ENCODE measurements at regions not wholly inside any gene's neighbourhood (a gene's known extent, or its start where the extent isn't known, plus 50 kb on each side); places are given as distances from the start of the nearest gene placed in this dataset.
"Not testable (repeated sequence)": the region's sequence is repeated elsewhere in the genome, so short reads cannot be mapped to it uniquely, and the experiment has no call there.

DNA sequence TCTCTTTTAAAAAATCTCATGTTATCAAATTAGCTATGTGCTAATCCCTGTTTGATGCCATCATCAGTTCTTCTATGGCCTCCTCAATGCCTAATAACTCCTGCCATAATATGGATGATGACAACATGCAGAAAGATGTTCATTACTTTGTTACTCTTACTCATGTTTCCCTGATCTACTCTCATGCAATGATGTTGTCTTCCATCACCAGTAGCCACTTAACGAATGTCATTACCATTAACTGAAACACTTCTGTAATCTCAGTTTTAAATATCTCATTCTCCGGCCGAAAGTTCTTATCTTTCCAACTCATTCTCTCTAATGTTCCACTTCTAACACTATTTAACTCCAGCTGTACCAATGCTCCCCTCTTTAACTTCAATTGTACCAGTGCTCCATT lies 1187.7 kb downstream of the OTOL1 start:
- DNase-seq: no peak

DNA sequence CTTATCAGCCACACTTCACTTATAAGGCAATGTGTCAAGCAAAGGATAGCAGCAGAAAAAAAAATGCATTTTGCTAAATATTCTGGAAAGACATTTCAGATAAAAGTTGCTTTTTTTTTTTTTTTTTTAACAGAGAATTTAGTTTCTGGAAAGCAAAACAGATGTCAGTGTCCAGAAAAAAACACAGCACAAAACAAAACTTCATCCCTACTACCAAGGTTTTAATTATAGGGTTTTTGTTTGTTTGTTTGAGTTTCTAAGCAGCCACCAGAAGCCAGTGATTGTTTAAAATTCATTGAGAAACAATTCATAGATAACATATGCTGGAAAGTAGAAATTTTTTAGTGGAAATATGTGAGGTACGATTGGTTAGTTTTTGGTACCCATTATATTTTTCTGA lies 1202.7 kb downstream of the OTOL1 start:
- no peak for DNase-seq

DNA sequence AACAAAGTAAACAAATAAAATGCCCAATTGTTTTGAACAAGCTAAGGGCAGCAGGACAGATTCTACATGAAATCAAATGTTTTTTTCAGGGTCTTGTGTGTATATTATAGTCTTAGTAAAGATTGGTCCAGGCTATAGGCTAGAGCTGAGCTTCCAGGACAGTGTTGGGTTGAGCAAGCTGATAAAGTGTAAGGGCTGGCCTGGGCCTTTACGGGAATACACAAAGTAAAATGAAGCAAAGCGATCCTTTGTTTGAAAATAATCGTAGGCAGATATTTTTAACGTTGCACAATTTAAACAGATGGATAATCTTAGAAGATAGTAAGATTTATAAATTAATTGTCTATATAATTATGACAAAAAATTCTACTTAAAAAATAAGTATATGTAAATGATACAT lies 1204.6 kb downstream of the OTOL1 start:
- DNase-seq: no peak

DNA sequence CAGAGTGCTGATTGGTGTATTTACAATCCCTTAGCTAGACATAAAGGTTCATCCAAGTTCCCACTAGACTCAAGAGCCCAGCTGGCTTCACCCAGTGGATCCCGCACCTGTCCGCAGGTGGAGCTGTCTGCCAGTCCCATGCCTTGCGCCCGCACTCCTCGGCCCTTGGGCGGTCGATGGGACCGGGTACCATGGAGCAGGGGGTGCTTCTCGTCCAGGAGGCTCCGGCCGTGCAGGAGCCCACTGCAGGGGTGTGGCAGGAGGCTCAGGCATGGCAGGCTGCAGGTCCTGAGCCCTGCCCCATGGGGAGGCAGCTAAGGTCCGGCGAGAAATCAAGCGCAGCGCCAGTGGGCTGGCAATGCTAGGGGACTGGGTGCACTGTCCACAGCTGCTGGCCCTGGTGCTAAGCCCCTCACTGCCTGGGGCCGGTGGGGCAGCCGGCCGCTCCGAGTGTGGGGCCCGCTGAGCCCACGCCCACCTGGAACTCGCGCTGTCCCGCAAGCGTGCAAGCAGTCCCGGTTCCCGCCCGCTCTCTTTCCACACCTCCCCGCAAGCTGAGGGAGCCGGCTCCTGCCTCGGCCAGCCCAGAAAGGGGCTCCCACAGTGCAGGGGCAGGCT lies 1206.3 kb downstream of the OTOL1 start:
- no peak for DNase-seq

DNA sequence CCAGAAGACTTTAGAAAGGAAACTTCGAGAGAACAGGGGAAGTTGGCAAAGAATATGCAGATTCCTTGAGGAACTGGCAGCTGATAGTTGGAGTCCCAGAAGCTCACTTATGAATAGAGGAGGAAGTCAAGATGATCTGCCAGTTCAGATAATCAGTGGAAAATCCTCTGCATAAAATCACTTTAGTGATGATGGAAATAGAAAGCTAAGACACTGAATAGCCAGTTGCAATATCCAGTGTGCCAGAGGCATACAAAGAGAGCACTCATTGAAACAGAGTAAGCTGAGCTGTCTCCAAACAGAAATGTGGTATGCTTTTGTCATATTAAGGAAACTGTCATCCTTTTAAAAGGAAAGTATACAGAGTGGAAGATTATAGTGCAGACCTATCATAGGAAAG lies 1207.6 kb downstream of the OTOL1 start:
- no peak for DNase-seq

DNA sequence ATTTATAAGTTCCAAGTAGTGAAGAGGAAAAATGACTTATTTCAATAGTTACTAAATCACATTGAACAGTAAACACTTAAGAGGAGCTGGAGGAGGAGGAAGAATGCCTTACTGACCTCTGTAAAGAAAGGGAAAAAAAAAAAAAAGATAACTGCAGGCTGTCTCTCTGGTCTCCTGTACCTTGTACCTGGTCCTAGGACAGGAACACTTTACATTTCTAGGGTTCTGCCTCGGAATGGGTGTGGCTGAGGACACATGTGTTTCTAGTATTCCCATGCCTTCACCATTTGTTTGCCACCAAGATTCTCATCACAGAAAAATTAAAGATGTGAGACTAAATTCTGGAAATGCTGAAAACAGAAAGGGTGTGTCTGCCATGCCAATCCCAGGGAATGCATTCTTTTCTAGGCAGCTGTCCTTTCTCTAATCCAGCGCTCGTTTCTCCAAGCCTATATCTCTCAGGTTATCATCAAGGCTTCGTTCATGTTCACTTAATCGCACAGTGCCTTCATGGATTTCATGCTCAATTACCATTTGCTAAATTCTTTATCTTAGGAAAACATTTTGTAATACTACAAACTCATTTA lies 1208.3 kb downstream of the OTOL1 start:
- DNase-seq: no peak

DNA sequence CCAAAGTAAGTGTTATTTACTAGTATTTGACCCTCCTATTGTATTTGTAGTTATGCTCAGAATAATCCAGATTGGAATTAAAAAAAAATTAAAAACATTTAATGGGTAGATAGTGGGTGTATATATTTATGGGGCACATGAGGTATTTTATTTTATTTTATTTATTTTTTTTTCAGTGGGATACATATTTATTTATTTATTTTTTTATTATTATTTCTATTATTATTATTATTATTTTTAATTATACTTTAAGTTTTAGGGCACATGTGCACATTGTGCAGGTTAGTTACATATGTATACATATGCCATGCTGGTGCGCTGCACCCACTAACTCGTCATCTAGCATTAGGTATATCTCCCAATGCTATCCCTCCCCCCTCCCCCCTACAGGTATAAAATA lies 1211.8 kb downstream of the OTOL1 start:
- not testable (repeated sequence) for DNase-seq

DNA sequence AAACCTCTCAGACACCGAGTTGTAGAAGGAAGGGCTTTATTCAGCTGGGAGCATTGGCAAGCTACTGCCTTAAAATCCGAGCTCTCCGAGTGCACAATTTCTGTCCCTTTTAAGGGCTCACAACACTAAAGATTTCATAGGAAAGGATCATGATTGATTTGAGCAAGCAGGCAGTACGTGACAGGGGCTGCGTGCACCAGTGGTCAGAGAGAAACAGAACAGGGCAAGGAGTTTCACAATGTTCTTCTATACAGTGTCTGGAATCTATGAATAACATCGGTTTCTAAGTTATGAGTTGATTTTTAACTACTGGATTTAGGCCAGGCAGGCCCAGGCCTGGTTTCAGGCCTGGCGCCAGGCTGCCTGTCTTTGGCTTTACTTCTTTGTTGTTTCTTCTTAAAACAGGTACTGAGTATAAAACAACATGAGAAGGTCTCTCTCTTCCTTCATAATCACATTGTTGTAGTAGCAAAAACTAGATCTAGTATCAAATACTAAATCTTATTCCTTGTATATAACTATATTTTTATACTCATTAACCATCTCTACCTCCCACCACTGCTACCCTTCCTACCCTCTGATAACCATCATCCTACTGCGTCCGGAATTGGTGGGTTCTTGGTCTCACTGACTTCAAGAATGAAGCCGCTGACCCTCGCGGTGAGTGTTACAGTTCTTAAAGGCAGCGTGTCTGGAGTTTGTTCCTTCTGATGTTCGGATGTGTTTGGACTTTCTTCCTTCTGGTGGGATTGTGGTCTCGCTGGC lies 1212.5 kb downstream of the OTOL1 start:
- DNase-seq: not testable (repeated sequence)

DNA sequence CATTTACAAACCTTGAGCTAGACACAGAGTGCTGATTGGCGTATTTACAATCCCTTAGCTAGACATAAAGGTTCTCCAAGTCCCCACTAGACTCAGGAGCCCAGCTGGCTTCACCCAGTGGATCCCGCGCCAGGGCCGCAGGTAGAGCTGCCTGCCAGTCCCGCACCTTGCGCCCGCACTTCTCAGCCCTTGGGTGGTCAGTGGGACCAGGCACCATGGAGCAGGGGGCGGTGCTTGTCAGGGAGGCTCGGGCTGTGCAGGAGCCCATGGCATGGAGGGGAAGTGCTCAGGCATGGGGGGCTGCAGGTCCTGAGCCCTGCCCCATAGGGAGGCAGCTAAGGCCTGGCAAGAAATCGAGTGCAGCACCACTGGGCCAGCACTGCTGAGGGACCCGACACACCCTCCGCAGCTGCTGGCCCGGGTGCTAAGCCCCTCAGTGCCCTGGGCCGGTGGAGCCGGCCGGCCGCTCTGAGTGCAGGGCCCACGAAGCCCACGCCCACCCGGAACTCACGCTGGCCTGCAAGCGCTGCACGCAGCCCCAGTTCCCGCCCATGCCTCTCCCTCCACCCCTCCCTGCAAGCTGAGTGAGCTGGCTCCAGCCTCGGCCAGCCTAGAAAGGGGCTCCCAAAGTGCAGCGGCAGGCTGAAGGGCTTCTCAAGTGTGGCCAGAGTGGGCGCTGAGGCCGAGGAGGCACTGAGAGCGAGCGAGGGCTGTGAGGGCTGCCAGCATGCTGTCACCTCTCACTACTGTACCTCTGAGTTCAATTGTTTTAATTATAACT lies 1213.9 kb downstream of the OTOL1 start:
- no peak for DNase-seq

DNA sequence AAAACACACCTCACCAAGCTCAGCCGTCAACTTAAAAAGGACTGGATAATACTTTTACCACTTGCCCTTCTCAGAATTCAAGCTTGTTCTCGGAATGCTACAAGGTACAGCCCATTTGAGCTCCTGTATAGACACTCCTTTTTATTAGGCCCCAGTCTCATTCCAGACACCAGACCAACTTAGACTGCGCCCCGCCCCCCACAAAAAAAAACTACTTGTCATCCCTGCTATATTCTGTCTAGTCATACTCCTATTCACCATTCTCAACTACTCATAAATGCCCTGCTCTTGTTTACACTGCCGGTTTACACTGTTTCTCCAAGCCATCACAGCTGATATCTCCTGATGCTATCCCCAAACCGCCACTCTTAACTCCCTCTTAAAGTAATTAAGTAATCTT lies 1220.5 kb downstream of the OTOL1 start:
- not testable (repeated sequence) for DNase-seq

DNA sequence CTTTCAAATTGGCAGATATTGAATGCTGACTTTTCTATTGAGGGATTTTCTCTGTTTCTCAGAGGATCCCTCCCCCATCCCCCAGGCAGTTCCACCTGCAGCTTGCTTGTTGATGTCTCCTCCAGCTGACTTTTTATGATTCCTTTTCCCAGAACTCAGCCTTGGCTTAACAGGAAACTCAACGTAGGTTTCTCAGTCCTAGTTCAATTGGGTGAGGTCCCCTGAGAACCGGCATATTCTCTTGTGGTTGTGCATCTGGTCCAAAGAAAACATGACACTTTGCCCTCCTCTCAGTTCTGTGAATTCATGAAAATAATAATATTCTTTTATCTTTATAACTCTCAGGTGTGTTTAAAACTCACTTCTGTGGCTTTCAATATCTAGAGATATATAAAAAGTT lies 1222.1 kb downstream of the OTOL1 start:
- no peak for DNase-seq

DNA sequence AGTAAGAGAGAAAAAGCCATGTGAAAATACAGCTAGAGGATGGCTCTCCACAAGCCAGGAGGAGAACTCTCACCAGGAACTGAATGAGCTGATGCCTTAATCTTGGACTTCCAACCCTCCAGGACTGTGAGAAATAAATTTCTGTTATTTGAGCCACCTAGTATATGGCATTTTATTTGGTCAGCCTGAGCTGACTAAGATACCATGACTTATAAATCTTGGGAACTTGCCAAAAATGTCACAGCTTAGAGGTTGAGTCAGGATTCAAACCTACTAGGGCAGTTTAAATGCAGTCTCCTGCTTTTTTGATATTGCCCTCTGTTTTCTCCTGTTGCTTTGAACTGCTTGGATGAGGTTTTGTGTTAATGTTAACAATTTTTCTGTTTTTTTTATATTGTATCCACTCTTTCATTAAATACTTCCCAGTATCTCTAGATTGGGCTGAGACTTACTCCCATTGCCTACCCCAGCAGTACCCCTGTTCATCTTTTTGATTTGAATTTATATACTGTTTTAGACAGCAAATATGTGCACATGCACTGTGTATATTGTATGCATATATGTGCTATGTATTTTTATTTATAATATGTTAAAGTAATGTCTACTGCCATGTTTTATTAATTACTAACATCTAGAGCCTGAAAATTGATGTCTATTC lies 1223.2 kb downstream of the OTOL1 start:
- DNase-seq: no peak

DNA sequence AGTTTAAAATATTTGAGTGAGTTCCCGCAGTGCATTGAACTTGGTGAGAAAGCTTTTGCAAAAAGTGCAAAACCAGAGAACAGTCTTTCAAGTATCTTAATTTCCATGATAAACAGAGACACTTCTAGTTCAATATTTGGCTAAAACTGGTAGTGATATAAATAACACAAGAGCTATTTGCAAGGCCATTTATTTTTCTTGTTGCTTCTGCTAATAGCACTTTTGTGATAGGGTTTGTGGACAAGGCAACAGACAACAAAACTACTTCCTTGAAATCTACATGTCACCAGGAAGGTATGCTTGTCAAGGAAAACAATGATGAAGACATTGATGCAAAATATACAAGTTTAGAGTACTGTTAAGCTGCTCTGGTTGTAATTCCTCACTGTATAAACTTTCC lies 1225.1 kb downstream of the OTOL1 start:
- no peak for DNase-seq

DNA sequence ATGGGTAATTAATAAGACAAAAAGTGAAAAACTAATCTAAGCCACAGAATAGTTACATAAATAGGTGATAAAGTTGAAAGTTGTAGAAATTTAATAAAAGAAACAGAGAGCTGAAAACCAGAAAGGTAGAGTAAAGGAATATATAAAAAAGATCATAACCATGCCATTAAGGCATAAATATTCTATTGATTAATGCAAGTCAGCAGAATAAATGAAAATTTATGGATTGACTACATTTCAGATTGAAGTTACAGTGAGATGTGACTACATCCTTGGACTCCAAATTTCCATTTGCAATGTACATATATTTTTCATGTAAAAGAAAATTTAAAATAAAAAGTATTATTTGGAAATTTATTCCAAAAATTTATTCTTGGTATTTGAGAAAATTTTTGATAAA lies 1225.7 kb downstream of the OTOL1 start:
- DNase-seq: no peak

DNA sequence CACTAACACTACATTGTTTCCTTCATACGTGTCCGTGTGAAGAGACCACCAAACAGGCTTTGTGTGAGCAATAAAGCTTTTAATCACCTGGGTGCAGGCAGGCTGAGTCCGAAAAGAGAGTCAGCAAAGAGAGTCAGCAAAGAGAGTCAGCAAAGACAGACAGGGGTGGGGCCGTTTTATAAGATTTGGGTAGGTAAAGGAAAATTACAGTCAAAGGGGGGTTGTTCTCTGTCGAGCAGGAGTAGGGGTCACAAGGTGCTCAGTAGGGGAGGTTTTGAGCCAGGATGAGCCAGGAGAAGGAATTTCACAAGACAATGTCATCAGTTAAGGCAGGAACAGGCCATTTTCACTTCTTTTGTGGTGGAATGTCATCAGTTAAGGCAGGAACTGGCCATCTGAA lies 1226.2 kb downstream of the OTOL1 start:
- not testable (repeated sequence) for DNase-seq

DNA sequence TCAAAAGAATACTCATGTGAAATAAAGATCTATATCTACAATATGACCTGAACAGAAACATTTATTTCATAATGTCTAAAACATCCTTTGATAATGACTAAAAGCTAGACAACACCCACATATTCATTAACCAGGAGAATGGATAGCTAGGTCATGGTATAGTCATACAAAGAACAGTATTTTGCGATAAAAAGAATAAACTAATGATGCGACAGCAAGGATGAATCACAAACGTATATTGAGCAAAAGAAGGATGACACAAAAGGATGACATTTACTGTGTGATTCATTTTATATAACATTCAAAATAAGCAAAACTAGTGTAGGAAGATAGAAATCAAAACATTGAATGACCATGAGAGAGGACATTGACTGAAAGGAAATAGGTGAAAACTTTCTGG lies 1233.1 kb downstream of the OTOL1 start:
- no peak for DNase-seq

DNA sequence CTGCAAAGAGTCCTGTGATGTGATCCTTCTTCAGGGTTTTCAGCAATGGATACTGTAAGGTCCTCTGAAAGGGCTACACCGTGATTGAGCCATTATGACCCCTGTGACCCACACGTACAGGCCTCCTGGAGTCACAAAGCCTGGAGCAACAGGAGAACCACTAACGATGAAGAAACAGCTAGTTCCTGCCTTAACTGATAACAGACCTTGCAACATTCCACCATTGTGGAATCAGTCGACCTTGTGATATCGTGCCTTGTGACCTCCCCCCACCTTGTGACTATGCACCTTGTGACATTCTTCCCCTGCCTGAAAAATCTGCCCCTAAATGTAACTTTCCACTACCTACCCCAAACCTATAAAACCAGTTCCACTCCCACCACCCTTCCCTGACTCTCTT lies 1235.4 kb downstream of the OTOL1 start:
- not testable (repeated sequence) for DNase-seq

DNA sequence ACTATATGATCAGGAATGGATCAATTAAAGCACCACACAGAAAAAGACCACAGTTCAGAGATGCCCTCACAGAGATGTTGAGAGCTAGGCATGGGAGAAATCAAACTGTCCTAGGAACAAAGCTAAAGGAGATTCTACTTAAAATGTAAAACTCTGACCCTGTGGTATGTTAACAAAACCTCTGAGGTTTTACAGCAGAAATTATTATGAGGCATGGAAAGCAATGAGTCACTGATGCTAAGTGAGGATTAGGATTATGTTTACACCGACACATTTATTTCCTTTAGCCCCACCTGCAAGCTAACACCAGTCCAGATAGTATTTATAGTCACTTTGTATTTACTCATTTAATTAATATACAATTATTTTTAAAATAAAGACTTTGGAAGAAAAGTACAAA lies 1242.2 kb downstream of the OTOL1 start:
- no peak for DNase-seq

DNA sequence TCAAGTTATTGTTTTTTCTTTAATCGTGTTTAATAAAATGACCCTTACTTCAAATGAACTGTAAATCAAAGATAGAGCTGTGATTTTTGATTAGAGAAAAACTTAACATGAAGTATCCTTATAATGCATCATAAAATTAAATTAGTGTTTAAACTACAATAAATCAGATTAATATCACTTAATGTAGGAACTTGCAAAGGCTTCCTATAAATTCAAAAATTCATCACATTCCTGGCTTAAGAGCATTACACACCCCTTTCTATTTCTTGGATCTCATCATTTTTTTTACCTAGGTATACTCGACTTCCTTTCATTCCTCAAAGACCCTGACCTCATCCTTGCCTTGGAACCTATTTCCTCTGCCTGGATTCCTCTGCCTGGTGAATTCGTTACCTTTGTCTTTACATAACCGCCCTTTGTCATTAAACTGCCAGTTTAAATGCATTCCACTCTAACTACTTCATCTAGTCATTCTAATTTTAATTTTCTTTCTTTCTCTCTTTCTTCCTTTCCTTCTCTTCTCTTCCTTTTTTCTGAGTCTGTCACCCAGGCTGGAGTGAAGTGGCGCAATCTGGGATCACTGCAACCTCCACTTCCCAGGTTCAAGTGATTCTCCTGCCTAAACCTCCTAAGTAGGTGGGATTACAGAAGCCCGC lies 1244.5 kb downstream of the OTOL1 start:
- DNase-seq: no peak

DNA sequence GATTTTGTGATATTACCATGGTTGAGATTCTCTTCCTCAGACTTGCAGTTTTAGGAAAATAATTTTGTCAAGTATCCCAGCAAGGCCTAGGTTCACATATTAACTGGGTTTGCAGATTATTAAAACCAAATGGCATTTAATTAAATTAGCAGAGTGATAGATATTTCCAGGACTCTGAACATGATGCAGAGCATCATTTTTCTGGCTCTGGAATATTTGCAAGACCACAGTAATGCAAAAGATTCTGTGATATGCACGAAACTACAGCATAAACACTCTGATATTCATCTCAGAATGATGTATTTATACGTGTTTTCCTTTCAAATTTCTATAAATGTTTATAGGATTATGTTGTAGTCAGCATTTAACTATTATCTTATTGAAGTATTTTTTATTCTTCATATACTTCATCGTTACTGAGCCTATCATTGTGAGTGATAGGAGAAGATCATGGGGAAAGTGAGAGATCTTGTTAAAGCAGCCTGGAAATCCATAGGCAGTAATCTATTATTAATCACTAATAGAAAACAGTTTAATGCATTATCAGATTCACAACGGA lies 1245.6 kb downstream of the OTOL1 start:
- DNase-seq: no peak

DNA sequence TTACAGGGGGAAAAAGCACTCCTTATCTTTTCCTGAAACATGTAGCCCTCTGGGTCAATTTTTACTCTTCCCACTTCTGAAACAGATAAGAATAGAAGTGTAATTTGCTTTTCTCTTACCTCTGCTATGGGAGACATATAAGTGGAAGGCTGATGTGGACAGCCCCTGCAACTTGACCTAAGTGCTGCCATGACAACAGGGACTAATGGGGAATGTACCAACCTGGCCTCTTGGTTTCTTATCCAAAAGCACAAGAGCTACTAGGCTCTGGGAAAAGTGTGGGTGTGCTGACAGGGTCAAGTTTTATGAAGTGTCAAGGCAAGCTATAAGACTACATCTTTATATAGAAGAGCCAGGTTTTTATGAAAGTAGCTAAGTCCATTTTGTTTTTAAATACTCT lies 1246.5 kb downstream of the OTOL1 start:
- no peak for DNase-seq

DNA sequence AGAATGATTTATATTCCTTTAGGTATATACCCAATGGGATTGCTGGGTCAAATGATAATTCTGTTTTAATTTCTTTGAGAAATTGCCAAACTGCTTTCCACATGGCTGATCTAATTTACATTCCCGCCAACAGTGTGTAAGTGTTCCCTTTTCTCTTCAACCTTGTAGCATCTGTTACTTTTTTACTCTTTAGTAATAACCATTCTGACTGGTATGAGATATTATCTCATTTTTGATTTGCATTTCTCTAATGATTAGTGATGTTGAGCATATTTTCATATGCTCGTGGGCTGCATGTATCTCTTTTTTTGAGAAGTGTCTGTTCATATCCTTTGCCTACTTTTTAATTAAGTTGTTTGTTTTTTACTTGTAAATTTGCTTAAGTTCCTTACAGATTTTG lies 1264.2 kb downstream of the OTOL1 start:
- no peak for DNase-seq

Measured in suppressor macrophage treated with lipopolysaccharide for 1 hour (primary cell).